Thyroid gland (tissue), 4 donors: ENCODE measurements at regions not wholly inside any gene's neighbourhood (a gene's known extent, or its start where the extent isn't known, plus 50 kb on each side); places are given as distances from the start of the nearest gene placed in this dataset.

ENCODE experiments used
- DNase-seq, 2 donors: peaks; one replicate each; pipeline ENCODE4 v3.0.0-alpha.2; 2019
- H3K27ac ChIP-seq, 3 donors: fragments of 200-600 bp; sonication (generic); 1 replicate in 2 of 3; 2 replicates in 1 of 3; pipeline ENCODE4 v1.5.1; 2016 to 2019; ENCODE audit warnings: mild to moderate bottlenecking in 1 of 3, moderate library complexity in 1 of 3
- H3K27me3 ChIP-seq: fragments of 200-600 bp; sonication (generic); one replicate; pipeline ENCODE4 v1.5.1; 2019
- H3K36me3 ChIP-seq, 2 donors: fragments of 200-600 bp; sonication (generic); one replicate each; pipeline ENCODE4 v1.5.1; 2016 to 2019
- H3K4me1 ChIP-seq, 2 donors: fragments of 200-600 bp; sonication (generic); one replicate each; pipeline ENCODE4 v1.5.1; 2017 to 2019
- H3K4me3 ChIP-seq, 3 donors: fragments of 200-600 bp; sonication (generic); replicated peaks in 1 of 3; 1 replicate in 2 of 3; 2 replicates in 1 of 3; pipeline ENCODE4 v1.5.1; 2016; ENCODE audit warnings: mild to moderate bottlenecking in 1 of 3
- H3K9me3 ChIP-seq: fragments of 200-600 bp; sonication (generic); one replicate; pipeline ENCODE4 v1.5.1; 2017
- CTCF ChIP-seq, 6 experiments: fragments of 200-600 bp in 3 of 6; fragments of 450-650 bp in 3 of 6; sonication (generic) in 3 of 6; IDR thresholded peaks; one replicate each; pipeline ENCODE4 v1.5.1; 2016 to 2019; ENCODE audit warnings: antibody characterized with exemption in 6 of 6, mild to moderate bottlenecking in 2 of 6, inconsistent platforms in 1 of 6, moderate library complexity in 1 of 6
- POLR2A ChIP-seq, 2 donors: fragments of 450-650 bp; IDR thresholded peaks; one replicate each; pipeline ENCODE4 v1.6.1; 2017; ENCODE audit warnings: antibody characterized with exemption in 2 of 2, mild to moderate bottlenecking in 2 of 2, moderate library complexity in 1 of 2
- WGBS, 2 donors: methylation state at CpG; one replicate each; pipeline ENCODE4 v1.1.5; 2017; 5-methylcytosine and 5-hydroxymethylcytosine counted together
- intact Hi-C: fragments of 100-400 bp; cut with DNase I; formaldehyde crosslinking; loops from one replicate; pipeline ENCODE4 v1.15.1; 2023

- no peaks in the 10 kb centered on the region for H3K4me1 ChIP-seq
- H3K36me3 ChIP-seq: no peaks in the 10 kb centered on the region
- intact Hi-C loops: no loop called here
- H3K9me3 ChIP-seq: no peaks in the 10 kb centered on the region
- H3K4me3 ChIP-seq: no peak overlapping the region
- no peak for TF ChIP-seq POLR2A (IDR thresholded peaks at IDR 0.05)
- no peak for TF ChIP-seq CTCF (IDR thresholded peaks at IDR 0.05)
- H3K27ac ChIP-seq: no peak overlapping the region
- no peak for DNase-seq
- H3K27me3 ChIP-seq: no peaks in the 10 kb centered on the region
- WGBS, 2 donors: 78 to 87% methylated on average over 1 of the region's 1 CpG
These were observed 462.3 kb downstream of the MEIS1 start for GRCh38 chr2:66897181-66897580.

GRCh38 chr2:66897691-66898150 lies 462.8 kb downstream of the MEIS1 start:
- DNase-seq: no peak
- Histone ChIP-seq H3K27me3 (no peaks in the 10 kb centered on the region), H3K4me1 (no peaks in the 10 kb centered on the region), H3K36me3 (no peaks in the 10 kb centered on the region), H3K4me3 (no peak overlapping the region), H3K27ac (no peak overlapping the region), H3K9me3 (no peaks in the 10 kb centered on the region)
- WGBS, 2 donors: 62 to 66% methylated on average over 2 of the region's 2 CpGs
- intact Hi-C loops: no loop called here
- no peak for TF ChIP-seq CTCF (IDR thresholded peaks at IDR 0.05)
- no peak for TF ChIP-seq POLR2A (IDR thresholded peaks at IDR 0.05)

GRCh38 chr2:66899109-66899508 lies 464.2 kb downstream of the MEIS1 start:
- Histone ChIP-seq H3K9me3 (no peaks in the 10 kb centered on the region), H3K27me3 (no peaks in the 10 kb centered on the region), H3K36me3 (no peaks in the 10 kb centered on the region), H3K4me3 (no peak overlapping the region), H3K27ac (no peak overlapping the region), H3K4me1 (no peaks in the 10 kb centered on the region)
- intact Hi-C loops: no loop called here
- 67 to 74% methylated on average over 2 of the region's 2 CpGs for WGBS, 2 donors
- no peak for DNase-seq
- TF ChIP-seq CTCF (IDR thresholded peaks at IDR 0.05): no peak
- no peak for TF ChIP-seq POLR2A (IDR thresholded peaks at IDR 0.05)

- Histone ChIP-seq H3K4me3 (no peak overlapping the region), H3K27me3 (no peaks in the 10 kb centered on the region), H3K36me3 (no peaks in the 10 kb centered on the region), H3K4me1 (no peaks in the 10 kb centered on the region), H3K9me3 (no peaks in the 10 kb centered on the region), H3K27ac (no peak overlapping the region)
- TF ChIP-seq POLR2A (IDR thresholded peaks at IDR 0.05): no peak
- no peak for TF ChIP-seq CTCF (IDR thresholded peaks at IDR 0.05)
- DNase-seq: no peak
- intact Hi-C loops: no loop called here
These were observed 464.7 kb downstream of the MEIS1 start for GRCh38 chr2:66899648-66900047.

GRCh38 chr2:66901344-66901743 lies 466.4 kb downstream of the MEIS1 start:
- H3K27me3 ChIP-seq: no peaks in the 10 kb centered on the region
- no peak overlapping the region for H3K27ac ChIP-seq
- H3K36me3 ChIP-seq: no peaks in the 10 kb centered on the region
- H3K4me1 ChIP-seq: no peaks in the 10 kb centered on the region
- DNase-seq: no peak
- no peaks in the 10 kb centered on the region for H3K9me3 ChIP-seq
- intact Hi-C loops: no loop called here
- H3K4me3 ChIP-seq: no peak overlapping the region
- 74 to 78% methylated on average over 3 of the region's 3 CpGs for WGBS, 2 donors
- no peak for TF ChIP-seq CTCF (IDR thresholded peaks at IDR 0.05)
- no peak for TF ChIP-seq POLR2A (IDR thresholded peaks at IDR 0.05)
